IMR-90 (cell line): ENCODE measurements at regions not wholly inside any gene's neighbourhood (a gene's known extent, or its start where the extent isn't known, plus 50 kb on each side); places are given as distances from the start of the nearest gene placed in this dataset.

Source experiments
- ATAC-seq: fragments of 200-7000 bp; cut with Tn5 transposase; 2 replicates; pipeline ENCODE4 v1.9.1; 2020; ENCODE audit warnings: low read depth, mild to moderate bottlenecking, moderate library complexity
- BruUV-seq: library from RNA; stranded (reverse); fragments of 400-500 nt; replicated peaks from 2 replicates; lab custom pipeline; 2021; lab: Mats Ljungman, UMichigan
- CTCF ChIA-PET: fragments of 300-600 bp; formaldehyde crosslinking; extraction: SDS; loops from one replicate; lab custom pipeline; 2021; ENCODE audit warnings: antibody characterized with exemption; lab: Yijun Ruan, JAX
- POLR2A ChIA-PET: fragments of 300-600 bp; sonication (Branson Sonifier 250); formaldehyde crosslinking; loops from one replicate; lab custom pipeline; 2022; ENCODE audit warnings: antibody characterized with exemption; ENCODE audit not compliant: unreplicated experiment; lab: Charles Lee
- DNase-seq: peaks from one replicate; pipeline ENCODE4 v3.0.0; 2013
- H2AFZ ChIP-seq: replicated peaks from 2 replicates; pipeline ENCODE3; 2013; ENCODE audit warnings: low read length, mild to moderate bottlenecking; ENCODE audit not compliant: poor library complexity
- H2AK5ac ChIP-seq: 2 replicates; pipeline ENCODE4 v1.6.1; 2013; ENCODE audit warnings: low read depth, low read length, inconsistent platforms
- H2AK9ac ChIP-seq: replicated peaks from 2 replicates; pipeline ENCODE3; 2013; ENCODE audit warnings: mild to moderate bottlenecking, low read depth, low read length, moderate library complexity; ENCODE audit not compliant: poor library complexity
- H2BK120ac ChIP-seq: 2 replicates; pipeline ENCODE4 v1.6.1; 2013; ENCODE audit warnings: low read depth, low read length, inconsistent platforms
- H2BK15ac ChIP-seq: 3 replicates; pipeline ENCODE4 v1.6.1; 2013; ENCODE audit warnings: low read depth, low read length, inconsistent platforms
- H2BK20ac ChIP-seq: 2 replicates; pipeline ENCODE4 v1.6.1; 2013; ENCODE audit warnings: low read depth, mild to moderate bottlenecking, inconsistent platforms, low read length, moderate library complexity
- H2BK5ac ChIP-seq: 2 replicates; pipeline ENCODE4 v1.6.1; 2013; ENCODE audit warnings: mild to moderate bottlenecking, low read depth, low read length, inconsistent platforms; ENCODE audit not compliant: poor library complexity, severe bottlenecking
- H3K14ac ChIP-seq: replicated peaks from 2 replicates; pipeline ENCODE4 v1.6.1; 2013; ENCODE audit warnings: low read depth, low read length, inconsistent platforms
- H3K18ac ChIP-seq: 2 replicates; pipeline ENCODE4 v1.6.1; 2013; ENCODE audit warnings: low read depth, low read length, control low read depth
- H3K23ac ChIP-seq: 2 replicates; pipeline ENCODE4 v1.6.1; 2013; ENCODE audit warnings: low read depth, low read length, inconsistent platforms
- H3K27ac ChIP-seq: 2 replicates; pipeline ENCODE4 v1.5.1; 2013; ENCODE audit warnings: mild to moderate bottlenecking, control low read depth, low read length; ENCODE audit not compliant: insufficient read depth
- H3K27me3 ChIP-seq: 2 replicates; pipeline ENCODE4 v1.6.1; 2013; ENCODE audit warnings: low read length; ENCODE audit not compliant: control insufficient read depth, insufficient read depth
- H3K36me3 ChIP-seq: 2 replicates; pipeline ENCODE4 v1.6.1; 2013; ENCODE audit warnings: low read length, mixed read lengths; ENCODE audit not compliant: control insufficient read depth, insufficient read depth
- H3K4ac ChIP-seq: 2 replicates; pipeline ENCODE4 v1.6.1; 2013; ENCODE audit warnings: low read depth, low read length, inconsistent platforms
- H3K4me1 ChIP-seq: 2 replicates; pipeline ENCODE4 v1.6.1; 2013; ENCODE audit warnings: low read length, mixed read lengths; ENCODE audit not compliant: control insufficient read depth, insufficient read depth
- H3K4me2 ChIP-seq: 2 replicates; pipeline ENCODE4 v1.6.1; 2013; ENCODE audit warnings: low read depth, mild to moderate bottlenecking, control low read depth, low read length, moderate library complexity
- H3K4me3 ChIP-seq: 2 replicates; pipeline ENCODE4 v1.5.1; 2013; ENCODE audit warnings: low read depth, mild to moderate bottlenecking, control low read depth, low read length, moderate library complexity; ENCODE audit not compliant: insufficient read depth
- H3K56ac ChIP-seq: 2 replicates; pipeline ENCODE4 v1.6.1; 2013; ENCODE audit warnings: low read length, inconsistent platforms; ENCODE audit not compliant: insufficient read depth; ENCODE audit errors: extremely low read depth
- H3K79me1 ChIP-seq, 2 experiments: 2 replicates each; pipeline ENCODE4 v1.6.1; 2013; ENCODE audit warnings: low read length in 2 of 2, inconsistent platforms in 1 of 2, low read depth in 1 of 2
- H3K9ac ChIP-seq: 2 replicates; pipeline ENCODE4 v1.6.1; 2013; ENCODE audit warnings: low read depth, low read length, control low read depth
- H3K9me1 ChIP-seq: 2 replicates; pipeline ENCODE4 v1.6.1; 2013; ENCODE audit warnings: low read length, inconsistent platforms; ENCODE audit not compliant: insufficient read depth
- H3K9me3 ChIP-seq: 2 replicates; pipeline ENCODE4 v1.6.1; 2013; ENCODE audit warnings: low read length; ENCODE audit not compliant: control insufficient read depth, insufficient read depth
- H4K20me1 ChIP-seq: 2 replicates; pipeline ENCODE4 v1.6.1; 2013; ENCODE audit warnings: low read length, inconsistent platforms; ENCODE audit not compliant: insufficient read depth
- H4K5ac ChIP-seq: 2 replicates; pipeline ENCODE4 v1.6.1; 2013; ENCODE audit warnings: mild to moderate bottlenecking, low read depth, low read length, control low read depth
- H4K8ac ChIP-seq, 2 experiments: 2 replicates each; pipeline ENCODE4 v1.6.1; 2013; ENCODE audit warnings: low read depth in 2 of 2, low read length in 2 of 2, control low read depth in 1 of 2, inconsistent platforms in 1 of 2
- H4K91ac ChIP-seq: 2 replicates; pipeline ENCODE4 v1.6.1; 2013; ENCODE audit warnings: low read depth, low read length, inconsistent platforms; ENCODE audit not compliant: insufficient read depth
- BHLHE40 ChIP-seq: fragments of 150-350 bp; IDR thresholded peaks from 2 replicates; pipeline ENCODE4 v1.6.1; 2016; ENCODE audit warnings: mild to moderate bottlenecking, low read depth, low read length
- CEBPB ChIP-seq: IDR thresholded peaks from 2 replicates; pipeline ENCODE4 v1.6.1; 2012; ENCODE audit warnings: low read depth, low read length, improper control_type of control experiment
- CHD1 ChIP-seq: IDR thresholded peaks from 2 replicates; pipeline ENCODE4 v1.6.1; 2012; ENCODE audit warnings: low read depth, low read length, improper control_type of control experiment
- CTCF ChIP-seq: conservative IDR thresholded peaks from 2 replicates; pipeline ENCODE4 v1.5.1; 2012; ENCODE audit warnings: mild to moderate bottlenecking, low read depth, low read length, improper control_type of control experiment
- FOS ChIP-seq: fragments of 150-350 bp; IDR thresholded peaks from 2 replicates; pipeline ENCODE4 v1.6.1; 2016; ENCODE audit warnings: low read depth, low read length
- MAFK ChIP-seq: IDR thresholded peaks from 2 replicates; pipeline ENCODE4 v1.6.1; 2012; ENCODE audit warnings: low read depth, low read length, improper control_type of control experiment
- MAZ ChIP-seq: IDR thresholded peaks from 2 replicates; pipeline ENCODE4 v1.6.1; 2012; ENCODE audit warnings: low read depth, mild to moderate bottlenecking, low read length, improper control_type of control experiment, moderate library complexity, borderline replicate concordance
- MXI1 ChIP-seq: IDR thresholded peaks from 2 replicates; pipeline ENCODE4 v1.6.1; 2012; ENCODE audit warnings: low read depth, mild to moderate bottlenecking, low read length, moderate library complexity, borderline replicate concordance
- NFE2L2 ChIP-seq: fragments of 150-350 bp; IDR thresholded peaks from 2 replicates; pipeline ENCODE4 v1.6.1; 2016; ENCODE audit warnings: low read depth, mild to moderate bottlenecking, low read length
- POLR2A ChIP-seq: IDR thresholded peaks from 2 replicates; pipeline ENCODE4 v1.6.1; 2012; ENCODE audit warnings: mild to moderate bottlenecking, low read depth, low read length
- RAD21 ChIP-seq: IDR thresholded peaks from 2 replicates; pipeline ENCODE4 v1.6.1; 2012; ENCODE audit warnings: low read length, improper control_type of control experiment
- RCOR1 ChIP-seq: IDR thresholded peaks from 2 replicates; pipeline ENCODE4 v1.6.1; 2012; ENCODE audit warnings: mild to moderate bottlenecking, low read length, improper control_type of control experiment; ENCODE audit not compliant: insufficient replicate concordance
- RFX5 ChIP-seq: IDR thresholded peaks from 2 replicates; pipeline ENCODE4 v1.8.0; 2012; ENCODE audit warnings: low read depth, mild to moderate bottlenecking, low read length, moderate library complexity
- SMC3 ChIP-seq: fragments of 150-350 bp; IDR thresholded peaks from 2 replicates; pipeline ENCODE4 v1.6.1; 2016; ENCODE audit warnings: low read depth, mild to moderate bottlenecking, antibody characterized with exemption, low read length, moderate library complexity
- WGBS, 2 experiments: methylation state at CpG; one replicate each; pipeline versions ENCODE4 v1.1.5 to v1.1.7; 2013; ENCODE audit warnings: missing lambda C conversion rate in 2 of 2; ENCODE audit not compliant: insufficient read length in 1 of 2; ENCODE audit errors: extremely low coverage in 2 of 2; 5-methylcytosine and 5-hydroxymethylcytosine counted together
- dilution Hi-C: fragments of 300-500 bp; cut with HindIII; formaldehyde crosslinking; loops from one replicate; pipeline ENCODE4 v1.14.3; 2018; ENCODE audit warnings: low sequenced_read_pairs; ENCODE audit not compliant: unreplicated experiment
- in situ Hi-C: fragments of 300-500 bp; cut with MboI; formaldehyde crosslinking; loops from 3 replicates; pipeline ENCODE4 v1.14.3; 2019; ENCODE audit warnings: low sequenced_read_pairs, inconsistent platforms, mixed read lengths
- intact Hi-C: fragments of 100-400 bp; cut with micrococcal nuclease; formaldehyde crosslinking; loops from 2 replicates; pipeline ENCODE4 v1.10.0; 2022
- TF ChIP-seq, protein P1 (sequence below): fragments of 150-350 bp; IDR thresholded peaks from 2 replicates; pipeline ENCODE4 v1.6.1; 2017; ENCODE audit warnings: mild to moderate bottlenecking, antibody characterized with exemption, low read length, low read depth
- TF ChIP-seq, protein P2 (sequence below): fragments of 150-350 bp; IDR thresholded peaks from 2 replicates; pipeline ENCODE4 v1.6.1; 2016; ENCODE audit warnings: low read depth, mild to moderate bottlenecking, low read length, moderate library complexity, borderline replicate concordance

DNA sequence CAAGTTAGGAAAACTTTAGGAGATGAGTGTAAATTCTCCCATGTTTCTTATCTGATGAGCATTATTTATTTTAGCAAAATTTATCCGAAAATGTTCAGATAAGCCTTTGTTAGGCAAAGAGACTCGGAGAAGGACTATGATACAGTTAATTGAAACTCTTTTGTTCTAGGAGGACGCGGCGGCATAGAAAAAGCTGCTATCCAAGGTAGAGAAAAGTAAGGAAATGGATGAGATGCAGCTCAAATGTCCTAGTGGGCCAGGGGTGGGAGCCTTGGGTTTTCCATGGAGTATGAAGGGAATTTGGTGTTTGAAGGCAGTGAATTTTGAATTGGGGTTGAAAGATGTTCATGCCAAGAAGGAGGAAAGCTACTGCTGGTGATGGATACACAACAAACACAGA, 1504.5 kb downstream of the AACS start:
- no peaks in the 10 kb centered on the region for H3K27me3 ChIP-seq
- TF ChIP-seq CHD1 (no peak), MAZ (no peak), BHLHE40 (no peak), MXI1 (no peak), NFE2L2 (no peak), CTCF (no peak), RCOR1 (no peak), POLR2A (no peak), FOS (no peak), RAD21 (no peak), CEBPB (no peak), SMC3 (no peak), RFX5 (no peak), MAFK (no peak)
- TF ChIP-seq, protein P1, sequence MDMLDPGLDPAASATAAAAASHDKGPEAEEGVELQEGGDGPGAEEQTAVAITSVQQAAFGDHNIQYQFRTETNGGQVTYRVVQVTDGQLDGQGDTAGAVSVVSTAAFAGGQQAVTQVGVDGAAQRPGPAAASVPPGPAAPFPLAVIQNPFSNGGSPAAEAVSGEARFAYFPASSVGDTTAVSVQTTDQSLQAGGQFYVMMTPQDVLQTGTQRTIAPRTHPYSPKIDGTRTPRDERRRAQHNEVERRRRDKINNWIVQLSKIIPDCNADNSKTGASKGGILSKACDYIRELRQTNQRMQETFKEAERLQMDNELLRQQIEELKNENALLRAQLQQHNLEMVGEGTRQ = no peak
- TF ChIP-seq, protein P2, sequence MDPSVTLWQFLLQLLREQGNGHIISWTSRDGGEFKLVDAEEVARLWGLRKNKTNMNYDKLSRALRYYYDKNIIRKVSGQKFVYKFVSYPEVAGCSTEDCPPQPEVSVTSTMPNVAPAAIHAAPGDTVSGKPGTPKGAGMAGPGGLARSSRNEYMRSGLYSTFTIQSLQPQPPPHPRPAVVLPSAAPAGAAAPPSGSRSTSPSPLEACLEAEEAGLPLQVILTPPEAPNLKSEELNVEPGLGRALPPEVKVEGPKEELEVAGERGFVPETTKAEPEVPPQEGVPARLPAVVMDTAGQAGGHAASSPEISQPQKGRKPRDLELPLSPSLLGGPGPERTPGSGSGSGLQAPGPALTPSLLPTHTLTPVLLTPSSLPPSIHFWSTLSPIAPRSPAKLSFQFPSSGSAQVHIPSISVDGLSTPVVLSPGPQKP = no peak
- H3K79me1 ChIP-seq = no peaks in the 10 kb centered on the region
- H3K23ac ChIP-seq = no peak overlapping the region
- dilution Hi-C loops (no loop called here), intact Hi-C loops (no loop called here), in situ Hi-C loops (no loop called here)
- H4K8ac ChIP-seq = no peak overlapping the region
- no peaks in the 10 kb centered on the region for H3K9me1 ChIP-seq
- no peak overlapping the region for H3K4me2 ChIP-seq
- no peak overlapping the region for H3K9ac ChIP-seq
- H3K4me3 ChIP-seq = no peak overlapping the region
- H4K20me1 ChIP-seq = no peaks in the 10 kb centered on the region
- POLR2A ChIA-PET = no interaction called here
- 45% methylated on average over 4 of the region's 5 CpGs; no CpG with 5 or more reads in 1 of the 2 experiments for WGBS, 2 experiments
- H4K91ac ChIP-seq = no peak overlapping the region
- H3K36me3 ChIP-seq = no peaks in the 10 kb centered on the region
- H4K5ac ChIP-seq = no peak overlapping the region
- H2AFZ ChIP-seq = no peak overlapping the region
- no peak overlapping the region for H3K56ac ChIP-seq
- H3K4me1 ChIP-seq = no peaks in the 10 kb centered on the region
- no peak overlapping the region for H3K27ac ChIP-seq
- H2BK20ac ChIP-seq = no peak overlapping the region
- H2BK120ac ChIP-seq = no peak overlapping the region
- ATAC-seq (no peak), DNase-seq (no peak)
- no peak overlapping the region for H2AK5ac ChIP-seq
- no peak overlapping the region for H2BK5ac ChIP-seq
- no peak overlapping the region for H2AK9ac ChIP-seq
- CTCF ChIA-PET = no interaction called here
- peaks cover 12% of the 10 kb centered on the region for H3K9me3 ChIP-seq
- BruUV-seq = no TSS peak
- H3K4ac ChIP-seq = no peak overlapping the region
- H2BK15ac ChIP-seq = no peak overlapping the region
- no peak overlapping the region for H3K14ac ChIP-seq
- H3K18ac ChIP-seq = no peak overlapping the region
